NCI-H187 treated with DMSO at 0.1 percent for 48 hours (cell line): ENCODE measurements at regions not wholly inside any gene's neighbourhood (a gene's known extent, or its start where the extent isn't known, plus 50 kb on each side); places are given as distances from the start of the nearest gene placed in this dataset.

Source experiments
- DNase-seq: peaks from one replicate; lab custom pipeline; 2025; lab: John Stamatoyannopoulos, UW

- no peak for DNase-seq
Observed at GRCh38 chr6:169890049-169890448, 138.6 kb downstream of the ERMARD start.

GRCh38 chr6:169887529-169888140 is 136.2 kb downstream of the ERMARD start:
- no peak for DNase-seq

- DNase-seq: no peak
Observed at GRCh38 chr6:169886631-169887227, 135.3 kb downstream of the ERMARD start.

GRCh38 chr6:169885831-169886230 is 134.4 kb downstream of the ERMARD start:
- DNase-seq: no peak

- no peak for DNase-seq
Observed at GRCh38 chr6:169885131-169885530, 133.7 kb downstream of the ERMARD start.

GRCh38 chr6:169884158-169884557 is 132.7 kb downstream of the ERMARD start:
- DNase-seq: no peak

GRCh38 chr6:169883316-169883715 is 131.9 kb downstream of the ERMARD start:
- no peak for DNase-seq

- DNase-seq: no peak
Observed at GRCh38 chr6:169881976-169882375, 130.6 kb downstream of the ERMARD start.

GRCh38 chr6:169881398-169881797 is 130.0 kb downstream of the ERMARD start:
- no peak for DNase-seq

- DNase-seq: no peak
Observed at GRCh38 chr6:169880516-169880915, 129.1 kb downstream of the ERMARD start.

GRCh38 chr6:169869301-169869700 is 117.9 kb downstream of the ERMARD start:
- DNase-seq: no peak

- DNase-seq: no peak
Observed at GRCh38 chr6:169868458-169868857, 117.0 kb downstream of the ERMARD start.

- DNase-seq: no peak
Observed at GRCh38 chr6:169867751-169868191, 116.3 kb downstream of the ERMARD start.

GRCh38 chr6:169866668-169867521 is 115.5 kb downstream of the ERMARD start:
- DNase-seq: no peak

GRCh38 chr6:169866140-169866534 is 114.7 kb downstream of the ERMARD start:
- DNase-seq: no peak

GRCh38 chr6:169865346-169866139 is 114.1 kb downstream of the ERMARD start:
- DNase-seq: no peak

GRCh38 chr6:169864148-169865020 is 113.0 kb downstream of the ERMARD start:
- DNase-seq: peak; percentile 38

- no peak for DNase-seq
Observed at GRCh38 chr6:169863710-169864109, 112.3 kb downstream of the ERMARD start.

GRCh38 chr6:169862892-169863525 is 111.6 kb downstream of the ERMARD start:
- DNase-seq: no peak

GRCh38 chr6:169862043-169862891 is 110.8 kb downstream of the ERMARD start:
- no peak for DNase-seq
